Activated T-cell treated with anti-CD3 and anti-CD28 coated beads, Interleukin-2, amount 50 U/mL, for 24 hours (primary cell): ENCODE measurements at regions not wholly inside any gene's neighbourhood (a gene's known extent, or its start where the extent isn't known, plus 50 kb on each side); places are given as distances from the start of the nearest gene placed in this dataset.
A peak's percentile ranks its signal among the peaks of the same experiment; 100 is the strongest.

Source experiments
- DNase-seq: peaks from one replicate; pipeline ENCODE4 v3.0.0-alpha.2; 2020
- H3K27ac Mint-ChIP-seq: 2 replicates; pipeline ENCODE4 v1.8.0; 2020; ENCODE audit warnings: mild to moderate bottlenecking, mixed read lengths
- H3K27me3 Mint-ChIP-seq: 2 replicates; pipeline ENCODE4 v1.8.0; 2020; ENCODE audit warnings: mixed read lengths
- H3K36me3 Mint-ChIP-seq: 2 replicates; pipeline ENCODE4 v1.8.0; 2020; ENCODE audit warnings: low read depth, mixed read lengths
- H3K4me1 Mint-ChIP-seq: 2 replicates; pipeline ENCODE4 v1.8.0; 2020; ENCODE audit warnings: low read depth, mixed read lengths
- H3K4me3 Mint-ChIP-seq: 2 replicates; pipeline ENCODE4 v1.8.0; 2020; ENCODE audit warnings: mild to moderate bottlenecking, moderate library complexity, mixed read lengths
- H3K9me3 Mint-ChIP-seq: 2 replicates; pipeline ENCODE4 v1.8.0; 2020; ENCODE audit warnings: mixed read lengths

GRCh38 chr9:129505270-129505902 lies 115.5 kb downstream of the C9orf50 start:
- Mint-ChIP-seq H3K9me3 (no peaks in the 10 kb centered on the region), H3K4me1 (peaks cover 15% of the 10 kb centered on the region), H3K27ac (no peak overlapping the region), H3K27me3 (no peaks in the 10 kb centered on the region), H3K36me3 (peaks cover 23% of the 10 kb centered on the region), H3K4me3 (no peak overlapping the region)
- DNase-seq = no peak

GRCh38 chr9:129504404-129504803 lies 116.5 kb downstream of the C9orf50 start:
- H3K36me3 Mint-ChIP-seq = peaks cover 23% of the 10 kb centered on the region
- DNase-seq = no peak
- peak overlapping the region; percentile 10 for H3K27ac Mint-ChIP-seq
- no peaks in the 10 kb centered on the region for H3K27me3 Mint-ChIP-seq
- H3K4me1 Mint-ChIP-seq = peaks cover 15% of the 10 kb centered on the region
- no peak overlapping the region for H3K4me3 Mint-ChIP-seq
- no peaks in the 10 kb centered on the region for H3K9me3 Mint-ChIP-seq

DNA sequence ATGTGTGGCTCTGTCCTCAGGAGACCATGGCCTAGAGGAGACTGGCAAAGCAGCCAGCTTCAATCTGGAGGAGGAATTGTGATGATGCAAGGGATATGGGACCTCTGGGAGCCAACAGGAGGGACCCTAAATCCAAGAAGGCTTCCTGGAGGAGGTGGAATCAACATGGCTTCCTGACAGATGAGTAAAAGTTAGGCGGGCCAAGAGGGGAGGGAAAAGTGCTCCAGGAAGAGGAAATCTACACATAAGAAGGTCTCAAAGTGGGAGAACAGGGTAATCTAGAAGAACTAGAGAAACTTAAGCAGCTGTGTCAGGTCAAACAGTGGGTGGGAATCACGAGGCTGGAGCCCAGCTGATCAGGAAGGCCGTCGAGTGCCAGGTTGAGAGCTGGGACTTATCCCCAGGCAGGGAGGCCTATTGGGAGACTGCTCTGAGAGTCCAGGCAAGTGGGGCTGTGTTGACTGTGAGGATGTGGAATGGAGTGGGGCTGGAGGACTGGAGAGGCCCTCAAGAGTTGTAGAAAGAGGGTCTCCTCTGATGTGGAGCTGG lies 119.1 kb downstream of the C9orf50 start:
- no peak overlapping the region for H3K27ac Mint-ChIP-seq
- H3K9me3 Mint-ChIP-seq = no peaks in the 10 kb centered on the region
- DNase-seq = no peak

DNA sequence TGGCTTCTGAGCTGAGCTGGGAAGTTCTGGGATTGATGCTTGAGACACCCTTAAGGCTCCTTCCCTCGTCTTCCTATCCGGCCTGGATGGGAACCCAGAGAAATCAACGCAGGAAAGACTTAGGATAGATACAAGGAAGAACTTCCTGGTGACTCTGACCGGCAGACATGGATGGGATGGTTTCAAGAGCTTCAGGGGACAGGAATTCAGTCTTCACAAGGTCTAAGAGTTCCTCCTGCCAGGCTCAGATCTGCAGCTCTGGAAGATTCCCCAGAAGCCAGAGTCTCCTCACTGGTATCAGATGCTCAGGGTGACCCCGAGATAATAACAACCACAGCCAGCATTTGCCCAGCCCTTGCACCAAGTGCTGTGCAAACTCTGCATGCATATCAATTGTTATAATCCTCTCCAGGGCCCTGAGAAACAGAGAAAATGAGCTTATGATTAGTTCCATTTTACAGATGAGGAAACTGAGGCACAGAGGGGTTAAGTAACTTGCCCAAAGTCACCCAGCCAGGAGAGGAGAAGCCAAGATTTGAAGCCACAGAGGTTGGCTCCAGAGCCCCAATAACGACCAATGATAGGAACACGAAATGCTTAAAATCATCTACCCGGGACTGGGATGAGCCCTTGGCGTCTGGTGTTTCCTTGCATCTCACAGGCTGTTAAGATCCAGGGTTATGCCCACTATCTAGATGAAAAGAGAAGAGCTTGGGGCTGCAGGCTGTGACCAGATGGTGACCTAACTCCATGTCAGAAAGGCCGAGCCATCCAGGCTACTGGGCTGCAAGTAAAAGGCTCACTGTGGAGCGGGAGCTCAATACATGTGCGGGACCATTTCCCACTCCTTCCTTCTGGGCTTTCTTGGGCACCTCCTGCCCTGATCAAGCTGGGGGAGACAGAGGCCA lies 119.8 kb downstream of the C9orf50 start:
- Mint-ChIP-seq H3K4me3 (no peak overlapping the region), H3K36me3 (peaks cover 24% of the 10 kb centered on the region), H3K9me3 (no peaks in the 10 kb centered on the region), H3K27ac (no peak overlapping the region), H3K27me3 (no peaks in the 10 kb centered on the region), H3K4me1 (peaks cover 29% of the 10 kb centered on the region)
- DNase-seq = no peak

More for the DNA sequence above, 119.1 kb downstream of the C9orf50 start:
- Mint-ChIP-seq H3K36me3 (peaks cover 23% of the 10 kb centered on the region), H3K4me1 (peaks cover 23% of the 10 kb centered on the region), H3K4me3 (no peak overlapping the region), H3K27me3 (no peaks in the 10 kb centered on the region)

GRCh38 chr9:129500161-129500862 lies 120.6 kb downstream of the C9orf50 start:
- Mint-ChIP-seq H3K9me3 (no peaks in the 10 kb centered on the region), H3K4me1 (peaks cover 37% of the 10 kb centered on the region)

DNA sequence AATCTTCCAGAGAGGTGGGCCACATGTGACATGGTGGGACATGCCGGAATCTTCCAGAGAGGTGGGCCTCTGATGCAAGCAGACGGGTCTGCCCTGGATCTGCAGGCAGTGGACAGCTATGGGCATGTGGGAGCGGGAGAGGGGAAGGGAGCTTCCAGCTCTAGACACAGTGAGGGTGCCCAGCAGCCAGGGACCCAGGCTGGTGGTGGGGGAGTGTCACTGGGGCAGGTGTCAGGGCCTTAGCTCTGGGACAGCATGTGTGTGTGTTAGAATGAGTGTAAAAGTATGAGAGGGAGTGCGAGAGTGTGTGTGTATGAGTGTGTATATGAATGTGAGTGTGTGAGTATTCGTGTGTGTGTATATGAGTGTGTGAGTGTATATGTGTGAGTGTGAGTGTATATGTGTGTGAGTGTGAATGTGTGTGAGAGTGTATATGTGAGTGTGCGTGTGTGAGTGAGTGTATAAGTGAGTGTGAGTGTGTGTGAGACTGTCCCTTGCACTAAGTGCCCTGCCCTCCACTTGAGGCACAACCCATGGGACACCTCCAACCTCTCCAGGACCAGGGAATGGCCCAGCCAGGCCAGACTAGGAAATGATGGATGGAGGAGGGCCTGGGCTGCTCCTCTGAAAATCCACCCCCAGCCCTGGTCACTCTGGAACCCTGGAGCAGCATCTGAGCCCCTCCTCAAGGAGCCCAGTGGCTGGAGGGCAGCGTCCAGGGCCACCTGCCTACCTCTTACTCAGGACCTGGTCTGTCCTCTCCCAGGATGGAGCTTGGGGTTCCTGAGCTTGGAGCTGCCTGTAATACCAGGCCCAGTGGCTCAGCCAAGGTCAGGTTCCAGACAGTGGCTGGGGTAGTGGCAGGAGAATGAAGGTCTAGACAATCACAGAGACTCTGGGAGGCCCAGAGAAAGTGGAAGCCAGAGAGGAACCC lies 122.2 kb downstream of the C9orf50 start:
- Mint-ChIP-seq H3K27ac (no peak overlapping the region), H3K4me1 (peaks cover 38% of the 10 kb centered on the region), H3K9me3 (no peaks in the 10 kb centered on the region), H3K27me3 (no peaks in the 10 kb centered on the region), H3K36me3 (peaks cover 26% of the 10 kb centered on the region), H3K4me3 (no peak overlapping the region)
- DNase-seq = no peak

More at GRCh38 chr9:129500161-129500862, 120.6 kb downstream of the C9orf50 start:
- no peak for DNase-seq
- Mint-ChIP-seq H3K4me3 (no peak overlapping the region), H3K36me3 (peaks cover 26% of the 10 kb centered on the region), H3K27ac (no peak overlapping the region), H3K27me3 (no peaks in the 10 kb centered on the region)

- no peak overlapping the region for H3K4me3 Mint-ChIP-seq
- peaks cover 33% of the 10 kb centered on the region for H3K4me1 Mint-ChIP-seq
- H3K36me3 Mint-ChIP-seq = peaks cover 26% of the 10 kb centered on the region
These were observed 123.0 kb downstream of the C9orf50 start for GRCh38 chr9:129497813-129498450.

GRCh38 chr9:129497005-129497812 lies 123.7 kb downstream of the C9orf50 start:
- H3K27me3 Mint-ChIP-seq = no peaks in the 10 kb centered on the region
- no peak for DNase-seq

More at GRCh38 chr9:129497813-129498450, 123.0 kb downstream of the C9orf50 start:
- Mint-ChIP-seq H3K27me3 (no peaks in the 10 kb centered on the region), H3K9me3 (no peaks in the 10 kb centered on the region), H3K27ac (peak overlapping the region; percentile 64)
- no peak for DNase-seq

GRCh38 chr9:129496473-129497004 lies 124.4 kb downstream of the C9orf50 start:
- Mint-ChIP-seq H3K27me3 (no peaks in the 10 kb centered on the region), H3K4me3 (peak overlapping the region; percentile 75), H3K27ac (peak overlapping the region; percentile 90), H3K9me3 (no peaks in the 10 kb centered on the region), H3K36me3 (peaks cover 30% of the 10 kb centered on the region), H3K4me1 (peaks cover 38% of the 10 kb centered on the region)
- DNase-seq = peak; percentile 89

More at GRCh38 chr9:129497005-129497812, 123.7 kb downstream of the C9orf50 start:
- H3K9me3 Mint-ChIP-seq = no peaks in the 10 kb centered on the region
- H3K36me3 Mint-ChIP-seq = peaks cover 28% of the 10 kb centered on the region
- H3K4me3 Mint-ChIP-seq = peak overlapping the region; percentile 75
- H3K4me1 Mint-ChIP-seq = peaks cover 33% of the 10 kb centered on the region
- H3K27ac Mint-ChIP-seq = peak overlapping the region; percentile 90

DNA sequence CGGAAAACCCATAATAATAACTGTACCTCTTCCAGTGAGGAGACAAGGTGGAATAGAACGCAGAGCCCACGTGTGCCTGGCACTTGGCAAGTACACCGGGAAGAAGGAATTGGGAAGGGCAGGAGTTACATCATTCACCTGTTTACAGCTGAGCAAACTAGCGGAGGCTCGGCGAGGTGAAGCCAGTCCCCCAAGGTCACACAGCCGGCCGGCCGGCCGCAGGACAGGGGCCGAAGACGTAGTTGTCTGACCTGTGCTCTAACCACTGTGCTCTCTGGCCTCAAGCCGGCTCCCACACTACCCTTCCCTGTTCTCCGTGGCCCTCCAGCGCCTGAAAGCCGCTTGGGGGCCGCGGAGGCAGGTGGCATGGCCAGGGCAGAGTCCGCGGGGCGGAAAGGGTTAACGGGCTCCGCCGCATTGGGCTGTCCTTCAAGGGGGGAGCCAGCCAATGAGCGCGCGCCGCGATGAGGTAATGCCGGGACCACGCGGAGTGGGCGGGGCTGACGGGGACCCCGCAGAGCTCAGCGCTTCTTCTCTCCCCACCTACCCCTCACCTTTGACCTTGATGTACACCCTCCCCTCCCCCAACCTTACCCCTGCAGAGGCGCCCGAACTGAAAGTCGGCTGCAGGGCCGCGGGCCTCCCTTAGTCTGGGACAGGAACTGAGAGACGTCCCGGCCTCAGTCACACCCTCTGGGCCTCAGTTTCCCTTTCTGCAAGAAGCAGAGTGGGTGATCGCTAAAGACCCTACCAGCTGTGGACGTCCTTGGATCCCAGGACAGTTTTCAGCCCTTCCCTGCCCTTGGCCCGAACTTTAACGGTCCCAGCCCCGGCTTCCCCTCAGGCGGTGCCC lies 125.1 kb downstream of the C9orf50 start:
- H3K27me3 Mint-ChIP-seq = no peaks in the 10 kb centered on the region
- H3K4me1 Mint-ChIP-seq = peaks cover 45% of the 10 kb centered on the region
- H3K27ac Mint-ChIP-seq = peak overlapping the region; percentile 89
- no peaks in the 10 kb centered on the region for H3K9me3 Mint-ChIP-seq
- peaks cover 36% of the 10 kb centered on the region for H3K36me3 Mint-ChIP-seq
- peak overlapping the region; percentile 75 for H3K4me3 Mint-ChIP-seq
- DNase-seq = peak; percentile 93

GRCh38 chr9:129494113-129494789 lies 126.7 kb downstream of the C9orf50 start:
- no peak overlapping the region for H3K27ac Mint-ChIP-seq
- no peaks in the 10 kb centered on the region for H3K9me3 Mint-ChIP-seq
- H3K36me3 Mint-ChIP-seq = peaks cover 44% of the 10 kb centered on the region
- no peak overlapping the region for H3K4me3 Mint-ChIP-seq
- no peak for DNase-seq
- H3K4me1 Mint-ChIP-seq = peaks cover 53% of the 10 kb centered on the region
- H3K27me3 Mint-ChIP-seq = no peaks in the 10 kb centered on the region
